ENCODE measurements at regions not wholly inside any gene's neighbourhood (a gene's known extent, or its start where the extent isn't known, plus 50 kb on each side); places are given as distances from the start of the nearest gene placed in this dataset.
A peak's percentile ranks its signal among the peaks of the same experiment; 100 is the strongest.

DNA sequence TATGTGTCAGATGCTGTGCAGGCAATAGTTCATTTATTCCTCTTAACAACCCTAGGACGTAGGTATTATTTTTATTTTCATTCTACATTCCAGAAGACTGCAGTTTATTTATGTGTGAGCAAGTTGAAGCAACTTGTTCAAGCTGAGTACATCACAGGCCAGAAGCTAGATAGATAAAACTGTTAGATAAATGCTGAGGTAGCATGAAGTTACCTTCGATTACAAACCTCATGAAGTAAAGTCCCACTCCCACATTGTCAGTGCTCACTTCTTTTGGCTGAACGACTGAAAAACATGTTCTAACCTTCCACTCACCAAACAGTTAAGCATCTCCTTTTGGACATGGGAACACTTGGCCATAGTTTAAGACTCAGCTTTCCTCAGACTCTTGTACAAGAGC lies 439.2 kb downstream of the TNS1 start:
- no peaks in the 10 kb centered on the region for H3K4me1 ChIP-seq (ENCODE audit: control insufficient read depth, insufficient read depth, low read length)
- no peak overlapping the region for H3K4me3 ChIP-seq (ENCODE audit: low read length)
- H3K36me3 ChIP-seq (ENCODE audit: control insufficient read depth, insufficient read depth, low read length), result no peaks in the 10 kb centered on the region
- no peak for DNase-seq
- H3K9me3 ChIP-seq (ENCODE audit: control insufficient read depth, low read depth, low read length), result no peaks in the 10 kb centered on the region
- no peaks in the 10 kb centered on the region for H3K27me3 ChIP-seq (ENCODE audit: control insufficient read depth, insufficient read depth, low read length)
- no CpG with 5 or more reads among the region's 3 CpGs for WGBS (ENCODE audit: insufficient coverage, low lambda C conversion rate)
- no peak overlapping the region for H3K27ac ChIP-seq (ENCODE audit: low read length)

DNA sequence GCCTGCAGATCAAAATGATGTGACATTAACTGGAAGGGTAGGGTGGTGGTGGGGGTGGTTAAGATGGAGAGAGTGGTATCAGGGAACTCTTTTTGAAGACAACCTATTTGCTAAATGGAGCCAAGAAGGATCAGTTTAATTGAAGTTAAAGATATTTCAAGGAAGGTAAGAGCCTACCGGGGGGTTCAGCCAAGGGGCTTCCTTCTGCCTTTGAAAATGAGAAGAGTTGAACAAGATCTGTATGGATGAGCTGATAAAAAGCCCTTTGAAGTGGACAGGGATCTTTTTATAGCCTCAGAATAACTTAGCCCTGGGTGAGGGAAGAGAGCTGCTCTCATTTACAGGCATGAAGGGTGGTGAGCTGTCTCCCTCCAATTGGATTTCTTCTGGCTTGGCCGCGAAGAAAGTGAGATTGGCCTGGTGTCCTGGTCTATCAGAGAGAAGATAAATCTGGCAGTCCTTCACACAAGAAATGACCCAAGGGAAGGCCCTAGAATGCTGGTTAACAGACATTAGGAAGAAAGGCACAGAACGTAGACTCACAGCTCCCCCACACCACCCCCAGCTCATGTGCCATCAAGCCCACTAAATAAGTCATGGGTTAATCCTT lies 439.8 kb downstream of the TNS1 start:
- WGBS (ENCODE audit: insufficient coverage, low lambda C conversion rate), result no CpG with 5 or more reads among the region's 4 CpGs
- Histone ChIP-seq H3K9me3 (ENCODE audit: control insufficient read depth, low read depth, low read length) (no peaks in the 10 kb centered on the region), H3K27me3 (ENCODE audit: control insufficient read depth, insufficient read depth, low read length) (no peaks in the 10 kb centered on the region), H3K4me1 (ENCODE audit: control insufficient read depth, insufficient read depth, low read length) (no peaks in the 10 kb centered on the region), H3K27ac (ENCODE audit: low read length) (no peak overlapping the region), H3K4me3 (ENCODE audit: low read length) (no peak overlapping the region), H3K36me3 (ENCODE audit: control insufficient read depth, insufficient read depth, low read length) (no peaks in the 10 kb centered on the region)
- DNase-seq, result no peak

DNA sequence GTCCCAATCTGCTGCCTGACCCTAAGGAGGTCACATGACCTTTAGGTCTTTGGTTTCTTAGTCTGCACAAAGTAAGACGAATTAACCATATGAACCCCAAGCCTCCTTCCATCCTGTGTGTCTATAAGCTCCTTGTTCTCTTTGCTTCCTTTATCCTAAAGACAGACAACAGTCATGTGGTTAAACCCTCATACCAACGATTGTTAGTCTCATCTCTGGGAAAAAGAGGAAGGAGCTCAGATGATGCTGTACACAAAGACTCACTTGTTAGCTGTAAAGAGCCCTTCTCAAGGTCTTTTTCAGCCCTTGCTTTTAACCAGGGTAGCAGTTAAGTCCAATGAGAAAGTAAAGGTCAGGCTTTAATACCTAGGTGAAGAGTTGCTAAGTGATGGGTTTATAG lies 443.7 kb downstream of the TNS1 start:
- H3K36me3 ChIP-seq (ENCODE audit: control insufficient read depth, insufficient read depth, low read length), result no peaks in the 10 kb centered on the region
- no peaks in the 10 kb centered on the region for H3K4me1 ChIP-seq (ENCODE audit: control insufficient read depth, insufficient read depth, low read length)
- no CpG with 5 or more reads among the region's 2 CpGs for WGBS (ENCODE audit: insufficient coverage, low lambda C conversion rate)
- no peaks in the 10 kb centered on the region for H3K27me3 ChIP-seq (ENCODE audit: control insufficient read depth, insufficient read depth, low read length)
- DNase-seq, result no peak
- no peak overlapping the region for H3K27ac ChIP-seq (ENCODE audit: low read length)
- no peak overlapping the region for H3K4me3 ChIP-seq (ENCODE audit: low read length)
- H3K9me3 ChIP-seq (ENCODE audit: control insufficient read depth, low read depth, low read length), result no peaks in the 10 kb centered on the region

DNA sequence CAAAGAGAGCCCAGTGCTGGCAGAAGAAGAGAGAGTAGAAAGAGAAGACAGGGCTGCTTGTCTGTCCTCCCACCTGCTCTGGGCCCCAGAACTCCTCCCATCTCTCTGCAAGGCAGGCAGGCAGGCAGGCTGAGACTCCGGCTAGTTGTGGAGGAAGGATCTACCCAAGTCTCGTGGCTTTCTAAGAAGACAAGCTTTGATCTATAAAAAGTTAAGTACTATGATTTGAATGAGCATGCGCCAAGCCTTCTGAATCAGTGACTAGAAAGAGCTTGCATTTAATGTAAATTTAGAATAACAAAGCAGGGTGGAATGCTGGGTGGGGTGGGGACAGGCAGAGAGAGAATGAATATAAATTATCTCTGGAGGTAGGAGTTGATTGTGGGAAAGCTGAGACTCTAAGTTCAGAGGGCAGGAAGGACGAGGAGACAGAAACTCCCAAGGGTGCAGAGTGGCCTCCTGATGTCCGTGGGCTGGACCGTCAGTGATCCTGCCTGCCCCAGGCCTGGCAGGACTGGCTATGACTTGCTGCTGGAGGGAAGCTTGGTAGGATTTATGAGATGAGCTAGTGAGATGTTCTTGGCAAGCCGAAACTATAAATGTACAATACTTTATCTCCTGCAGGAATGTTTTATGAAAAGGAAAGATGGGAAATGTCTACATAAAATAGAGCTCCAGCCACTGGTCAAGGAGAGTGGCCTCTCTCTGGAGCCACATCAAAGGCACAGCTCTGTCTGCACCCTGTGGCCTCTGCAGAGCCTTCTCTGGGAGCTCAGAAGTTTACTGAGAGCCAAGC lies 447.5 kb downstream of the TNS1 start:
- Histone ChIP-seq H3K4me3 (ENCODE audit: low read length) (no peak overlapping the region), H3K27ac (ENCODE audit: low read length) (no peak overlapping the region), H3K9me3 (ENCODE audit: control insufficient read depth, low read depth, low read length) (peaks cover 3% of the 10 kb centered on the region), H3K27me3 (ENCODE audit: control insufficient read depth, insufficient read depth, low read length) (no peaks in the 10 kb centered on the region), H3K36me3 (ENCODE audit: control insufficient read depth, insufficient read depth, low read length) (no peaks in the 10 kb centered on the region), H3K4me1 (ENCODE audit: control insufficient read depth, insufficient read depth, low read length) (peaks cover 14% of the 10 kb centered on the region)
- WGBS (ENCODE audit: insufficient coverage, low lambda C conversion rate), result no CpG with 5 or more reads among the region's 7 CpGs
- DNase-seq, result no peak

DNA sequence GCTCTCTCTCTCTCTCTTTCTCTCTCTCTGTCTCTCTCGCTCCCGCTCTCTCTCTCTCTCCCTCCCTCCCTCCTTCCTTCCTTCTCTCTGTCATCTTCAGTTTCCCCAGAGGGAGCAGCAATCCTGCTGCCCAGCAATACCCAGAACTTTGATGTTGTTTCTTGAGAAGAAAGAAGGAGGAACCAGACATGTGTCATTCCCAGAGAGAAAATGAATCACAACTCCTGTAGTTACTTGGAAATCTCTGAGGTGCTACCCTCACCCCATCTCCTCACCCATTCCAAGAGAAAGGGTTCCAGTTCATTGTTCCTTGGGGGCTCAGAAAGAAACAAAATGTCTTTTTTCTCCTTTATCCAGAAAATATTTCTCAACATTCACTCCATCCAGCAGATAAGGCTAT lies 449.1 kb downstream of the TNS1 start:
- Histone ChIP-seq H3K27me3 (ENCODE audit: control insufficient read depth, insufficient read depth, low read length) (no peaks in the 10 kb centered on the region), H3K36me3 (ENCODE audit: control insufficient read depth, insufficient read depth, low read length) (no peaks in the 10 kb centered on the region), H3K27ac (ENCODE audit: low read length) (no peak overlapping the region), H3K4me1 (ENCODE audit: control insufficient read depth, insufficient read depth, low read length) (peaks cover 14% of the 10 kb centered on the region), H3K4me3 (ENCODE audit: low read length) (no peak overlapping the region), H3K9me3 (ENCODE audit: control insufficient read depth, low read depth, low read length) (peaks cover 3% of the 10 kb centered on the region)
- DNase-seq, result no peak
- no CpG with 5 or more reads among the region's 2 CpGs for WGBS (ENCODE audit: insufficient coverage, low lambda C conversion rate)

DNA sequence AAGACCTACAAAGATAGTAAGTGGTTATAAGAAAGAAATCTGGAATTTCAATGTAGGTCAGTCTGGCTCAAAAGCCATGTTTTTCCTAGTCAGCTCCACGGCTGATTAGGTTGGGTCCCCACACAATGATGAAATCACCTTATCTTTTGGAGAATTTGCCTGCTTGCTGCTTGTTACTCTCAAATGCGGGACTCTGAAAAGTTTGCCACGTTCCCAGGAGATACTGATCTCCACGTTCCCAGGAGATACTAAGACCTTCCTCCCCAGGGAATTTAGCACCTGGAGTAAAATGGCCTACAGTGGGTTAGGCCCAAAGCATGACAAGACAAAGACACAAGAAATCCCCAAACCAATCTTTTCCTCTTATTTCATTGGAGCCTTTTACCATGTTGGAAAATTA lies 449.6 kb downstream of the TNS1 start:
- Histone ChIP-seq H3K27ac (ENCODE audit: low read length) (no peak overlapping the region), H3K4me3 (ENCODE audit: low read length) (no peak overlapping the region), H3K36me3 (ENCODE audit: control insufficient read depth, insufficient read depth, low read length) (no peaks in the 10 kb centered on the region), H3K9me3 (ENCODE audit: control insufficient read depth, low read depth, low read length) (peaks cover 3% of the 10 kb centered on the region), H3K4me1 (ENCODE audit: control insufficient read depth, insufficient read depth, low read length) (peaks cover 14% of the 10 kb centered on the region), H3K27me3 (ENCODE audit: control insufficient read depth, insufficient read depth, low read length) (no peaks in the 10 kb centered on the region)
- no peak for DNase-seq
- WGBS (ENCODE audit: insufficient coverage, low lambda C conversion rate), result no CpG with 5 or more reads among the region's 4 CpGs

DNA sequence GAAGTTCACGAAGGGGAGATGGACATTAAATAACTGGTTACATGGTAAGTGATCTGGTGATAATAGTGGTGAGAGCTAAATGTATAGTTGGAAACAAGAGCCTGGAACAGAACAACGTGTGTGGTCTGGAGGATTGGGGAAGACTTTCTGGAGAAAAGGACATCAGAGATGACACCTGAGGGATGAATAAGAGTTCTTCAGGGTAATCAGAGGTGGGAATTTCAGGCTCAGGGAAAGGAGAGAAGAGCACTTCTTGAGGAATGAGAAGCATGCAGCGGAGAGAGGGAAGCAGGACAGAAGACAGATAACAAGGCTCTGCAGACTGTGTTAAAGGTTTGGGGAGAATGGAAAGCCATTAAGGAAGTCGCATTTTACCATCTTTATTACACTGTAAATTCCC lies 450.7 kb downstream of the TNS1 start:
- peaks cover 14% of the 10 kb centered on the region for H3K4me1 ChIP-seq (ENCODE audit: control insufficient read depth, insufficient read depth, low read length)

DNA sequence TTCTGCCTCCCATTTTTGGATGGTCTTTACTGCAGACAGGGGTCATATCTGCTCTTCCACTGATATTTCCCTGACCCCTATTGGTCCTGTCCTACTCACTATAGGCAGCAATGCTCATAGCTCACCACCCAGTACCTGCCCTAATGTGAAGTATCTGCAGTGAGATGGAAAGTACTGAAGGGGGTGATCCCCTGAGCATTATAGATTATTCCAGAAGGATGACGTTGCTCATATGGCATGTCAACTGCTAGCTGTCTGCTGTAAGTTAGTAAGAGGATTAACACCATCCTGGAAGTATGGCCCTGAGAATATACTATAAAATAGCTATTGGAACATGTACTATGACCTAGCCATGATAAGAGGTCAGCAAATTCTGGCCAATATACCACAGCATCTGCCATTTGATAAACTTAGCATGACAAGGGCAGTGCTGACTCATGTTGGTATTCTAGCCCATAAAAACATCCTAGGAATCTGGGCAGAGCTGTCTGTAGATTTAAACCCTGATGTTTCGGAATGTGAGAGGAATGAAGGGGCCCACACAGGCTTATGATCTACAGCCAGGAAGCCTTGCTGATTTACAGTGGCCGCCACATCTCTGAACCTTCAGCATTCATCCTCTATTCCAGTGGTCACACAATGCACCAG lies 451.4 kb downstream of the TNS1 start:
- Histone ChIP-seq H3K36me3 (ENCODE audit: control insufficient read depth, insufficient read depth, low read length) (no peaks in the 10 kb centered on the region), H3K9me3 (ENCODE audit: control insufficient read depth, low read depth, low read length) (peaks cover 3% of the 10 kb centered on the region), H3K4me1 (ENCODE audit: control insufficient read depth, insufficient read depth, low read length) (peaks cover 14% of the 10 kb centered on the region), H3K27me3 (ENCODE audit: control insufficient read depth, insufficient read depth, low read length) (no peaks in the 10 kb centered on the region), H3K4me3 (ENCODE audit: low read length) (no peak overlapping the region), H3K27ac (ENCODE audit: low read length) (peak overlapping the region; percentile 51)
- WGBS (ENCODE audit: insufficient coverage, low lambda C conversion rate), result 0% methylated on average over 1 of the region's 3 CpGs
- peak; percentile 42 to 44 for DNase-seq

More for the DNA sequence above, 450.7 kb downstream of the TNS1 start:
- Histone ChIP-seq H3K9me3 (ENCODE audit: control insufficient read depth, low read depth, low read length) (peaks cover 3% of the 10 kb centered on the region), H3K36me3 (ENCODE audit: control insufficient read depth, insufficient read depth, low read length) (no peaks in the 10 kb centered on the region), H3K27ac (ENCODE audit: low read length) (peak overlapping the region; percentile 25), H3K27me3 (ENCODE audit: control insufficient read depth, insufficient read depth, low read length) (no peaks in the 10 kb centered on the region), H3K4me3 (ENCODE audit: low read length) (no peak overlapping the region)
- DNase-seq, result no peak
- 100% methylated on average over 1 of the region's 4 CpGs for WGBS (ENCODE audit: insufficient coverage, low lambda C conversion rate)

DNA sequence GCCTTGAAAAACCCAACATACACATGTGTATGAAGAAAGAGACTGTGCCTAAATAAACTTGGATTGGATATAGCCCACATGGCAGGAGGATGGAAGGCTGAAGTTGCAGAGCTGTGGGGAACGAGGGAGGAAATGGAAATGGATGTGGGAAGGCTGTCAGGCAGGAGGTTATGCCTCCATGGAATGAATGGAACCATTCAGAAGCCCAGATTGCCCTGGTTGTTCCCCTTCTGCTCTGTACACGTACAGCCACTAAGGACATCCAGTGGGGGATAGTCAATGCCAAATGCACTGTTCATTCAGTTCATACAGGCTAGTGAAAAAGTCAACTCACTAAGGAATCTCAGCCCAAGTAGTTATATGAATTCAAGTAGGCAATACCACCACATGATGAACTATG lies 463.7 kb downstream of the TNS1 start:
- no CpG with 5 or more reads among the region's 2 CpGs for WGBS (ENCODE audit: insufficient coverage, low lambda C conversion rate)
- Histone ChIP-seq H3K9me3 (ENCODE audit: control insufficient read depth, low read depth, low read length) (no peaks in the 10 kb centered on the region), H3K27ac (ENCODE audit: low read length) (no peak overlapping the region), H3K36me3 (ENCODE audit: control insufficient read depth, insufficient read depth, low read length) (no peaks in the 10 kb centered on the region), H3K4me3 (ENCODE audit: low read length) (no peak overlapping the region), H3K27me3 (ENCODE audit: control insufficient read depth, insufficient read depth, low read length) (no peaks in the 10 kb centered on the region), H3K4me1 (ENCODE audit: control insufficient read depth, insufficient read depth, low read length) (no peaks in the 10 kb centered on the region)
- no peak for DNase-seq

DNA sequence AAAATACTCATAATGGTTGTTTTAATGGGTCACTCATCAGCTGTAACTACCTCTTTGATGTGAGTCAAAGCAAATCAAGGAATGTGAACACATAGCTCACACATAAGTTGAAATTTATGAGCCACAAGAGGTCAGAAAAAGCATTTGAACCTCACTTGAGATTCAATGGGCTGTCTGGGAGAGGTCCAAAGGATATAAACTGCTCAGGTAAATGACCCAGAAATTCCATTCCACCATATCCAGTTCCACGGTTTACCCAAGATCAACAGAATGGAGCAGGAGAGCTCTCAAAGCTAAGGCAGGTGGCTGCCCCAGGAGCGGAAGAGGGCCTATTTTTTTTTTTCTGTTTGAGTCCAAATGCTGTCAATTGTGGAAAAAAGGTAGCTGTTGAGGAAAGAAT lies 464.1 kb downstream of the TNS1 start:
- WGBS (ENCODE audit: insufficient coverage, low lambda C conversion rate), result no CpG with 5 or more reads among the region's 2 CpGs
- H3K4me1 ChIP-seq (ENCODE audit: control insufficient read depth, insufficient read depth, low read length), result no peaks in the 10 kb centered on the region
- H3K27me3 ChIP-seq (ENCODE audit: control insufficient read depth, insufficient read depth, low read length), result no peaks in the 10 kb centered on the region
- H3K9me3 ChIP-seq (ENCODE audit: control insufficient read depth, low read depth, low read length), result no peaks in the 10 kb centered on the region
- H3K27ac ChIP-seq (ENCODE audit: low read length), result no peak overlapping the region
- no peak for DNase-seq
- no peaks in the 10 kb centered on the region for H3K36me3 ChIP-seq (ENCODE audit: control insufficient read depth, insufficient read depth, low read length)
- H3K4me3 ChIP-seq (ENCODE audit: low read length), result no peak overlapping the region

Measured in large intestine (tissue), 3 donors.